ENCODE measurements at regions not wholly inside any gene's neighbourhood (a gene's known extent, or its start where the extent isn't known, plus 50 kb on each side); places are given as distances from the start of the nearest gene placed in this dataset.
"Not testable (repeated sequence)": the region's sequence is repeated elsewhere in the genome, so short reads cannot be mapped to it uniquely, and the experiment has no call there.

DNA sequence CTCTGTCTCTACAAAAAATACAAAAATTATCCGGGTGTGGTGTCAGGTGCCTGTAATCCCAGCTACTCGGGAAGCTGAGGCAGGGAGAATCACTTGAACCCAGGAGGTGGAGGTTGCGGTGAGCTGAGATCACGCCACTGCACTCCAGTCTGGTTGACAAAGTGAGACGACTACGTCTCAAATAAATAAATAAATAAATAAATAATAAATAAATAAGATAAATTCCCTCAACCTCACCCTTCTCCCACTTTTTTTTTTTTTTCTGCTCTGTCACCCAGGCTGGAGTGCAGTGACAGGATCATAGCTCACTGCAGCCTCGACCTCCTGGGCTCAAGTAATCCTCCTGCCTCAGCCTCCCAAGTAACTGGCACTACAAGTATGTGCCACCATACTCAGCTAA is 125.9 kb upstream of the CACNA1A start:
- not testable (repeated sequence) for TF ChIP-seq POLR2A, CTCF (IDR thresholded peaks at IDR 0.05)

All from uterus (tissue), 2 donors.